ENCODE measurements at regions not wholly inside any gene's neighbourhood (a gene's known extent, or its start where the extent isn't known, plus 50 kb on each side); places are given as distances from the start of the nearest gene placed in this dataset.

GRCh38 chr11:110919241-110919922 lies 207.1 kb upstream of the ARHGAP20 start:
- TF ChIP-seq CTCF (IDR thresholded peaks at IDR 0.05) (no peak), POLR2A (IDR thresholded peaks at IDR 0.05) (no peak)

Measured in testis (tissue), 2 donors.